HG03045 (cell line): ENCODE measurements at regions not wholly inside any gene's neighbourhood (a gene's known extent, or its start where the extent isn't known, plus 50 kb on each side); places are given as distances from the start of the nearest gene placed in this dataset.
"Not testable (repeated sequence)": the region's sequence is repeated elsewhere in the genome, so short reads cannot be mapped to it uniquely, and the experiment has no call there.

ENCODE experiments used
- ATAC-seq: cut with Tn5 transposase; IDR thresholded peaks from one replicate; pipeline ENCODE4 v1.9.1; 2021; ENCODE audit warnings: mild to moderate bottlenecking, moderate library complexity; ENCODE audit not compliant: unreplicated experiment

GRCh38 chr5:40356248-40356647, 323.5 kb upstream of the PTGER4 start:
- no peak for ATAC-seq

- no peak for ATAC-seq
Measured at GRCh38 chr5:40355846-40356245, 323.9 kb upstream of the PTGER4 start.

DNA sequence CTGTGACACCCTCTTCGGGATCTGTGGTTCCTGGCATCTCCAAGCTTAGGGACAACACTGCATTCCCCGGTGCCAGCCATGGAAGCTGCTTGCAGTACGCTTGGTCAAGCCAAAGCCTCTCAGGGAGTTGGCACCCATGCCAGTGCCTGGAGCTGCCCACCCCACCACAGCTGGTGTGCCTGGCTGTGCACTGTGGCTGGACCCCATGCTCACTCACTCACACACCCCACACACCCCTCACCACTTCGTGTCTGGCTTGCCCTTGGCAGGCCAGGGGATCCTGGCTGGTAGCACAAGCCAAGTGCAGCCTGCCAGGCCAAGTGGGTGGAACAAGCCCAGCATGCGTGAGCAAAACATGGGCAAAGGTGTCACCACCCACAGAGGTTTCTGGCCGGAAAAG, 324.5 kb upstream of the PTGER4 start:
- ATAC-seq = no peak

- ATAC-seq = no peak
Measured at GRCh38 chr5:40354171-40354570, 325.5 kb upstream of the PTGER4 start.

DNA sequence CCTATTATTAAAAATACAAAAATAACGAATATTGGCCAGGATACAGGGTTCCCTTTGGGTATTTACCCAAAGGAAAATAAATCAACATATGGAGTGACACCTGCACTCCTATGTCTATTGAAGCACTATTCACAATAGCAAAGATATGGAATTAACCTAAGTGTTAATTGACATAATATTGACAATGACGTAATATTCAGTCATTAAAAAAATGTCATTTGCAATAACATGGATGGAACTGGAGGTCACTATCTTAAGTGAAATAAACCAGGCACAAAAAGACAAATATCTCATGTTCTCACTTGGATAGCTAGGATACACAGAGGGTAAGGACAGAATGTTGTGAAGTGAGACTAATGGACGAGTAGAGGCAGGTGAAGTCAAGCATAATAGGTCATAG, 326.3 kb upstream of the PTGER4 start:
- no peak for ATAC-seq

DNA sequence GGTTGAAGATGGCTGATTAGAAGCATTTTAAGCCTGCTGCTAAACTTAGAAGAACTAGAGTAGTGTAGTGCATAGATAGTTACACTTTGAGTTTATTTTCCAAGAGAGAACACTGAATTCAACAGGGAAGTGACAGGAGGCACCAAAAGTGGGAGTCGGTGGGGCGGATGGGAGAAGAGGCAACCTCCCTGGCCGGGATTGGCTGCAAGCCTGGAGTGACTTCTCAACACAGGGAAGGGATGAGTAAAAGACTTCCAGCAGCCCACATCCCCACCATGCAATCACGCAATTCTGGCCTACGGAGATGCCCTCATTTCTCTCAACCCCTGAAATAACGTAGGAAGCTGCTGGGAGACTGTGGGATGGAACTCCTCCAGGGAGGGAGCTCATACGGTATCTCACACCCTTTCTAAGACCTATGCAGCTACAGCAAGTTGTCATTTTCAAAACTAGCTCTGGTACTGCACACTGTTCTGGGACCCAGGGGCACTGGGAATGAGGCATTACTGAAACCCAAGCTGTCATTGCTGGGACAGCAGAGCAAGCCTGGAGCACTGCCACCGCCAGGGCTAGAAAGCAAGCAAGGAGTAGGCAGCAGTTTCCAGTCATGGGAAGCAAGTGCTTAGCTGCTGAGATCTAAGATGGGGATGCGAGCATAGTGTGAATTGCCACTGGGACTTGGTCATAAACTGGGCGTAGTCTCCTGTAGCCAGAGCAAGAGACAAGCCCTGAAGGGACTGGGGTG, 331.6 kb upstream of the PTGER4 start:
- no peak for ATAC-seq

GRCh38 chr5:40346901-40347300, 332.8 kb upstream of the PTGER4 start:
- ATAC-seq = no peak

DNA sequence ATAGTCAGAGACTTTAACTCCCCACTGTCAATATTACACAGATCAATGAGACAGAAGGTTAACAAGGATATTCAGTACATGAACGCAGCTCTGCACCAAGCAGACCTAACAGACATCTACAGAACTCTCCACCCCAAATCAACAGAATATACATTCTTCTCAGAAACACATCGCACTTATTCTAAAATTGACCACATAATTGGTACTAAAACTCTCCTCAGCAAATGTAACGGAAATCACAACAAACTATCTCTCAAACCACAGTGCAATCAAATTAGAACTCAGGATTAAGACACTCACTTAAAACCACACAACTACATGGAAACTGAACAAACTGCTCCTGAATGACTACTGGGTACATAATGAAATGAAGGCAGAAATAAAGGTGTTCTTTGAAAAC, 341.3 kb upstream of the PTGER4 start:
- ATAC-seq = not testable (repeated sequence)

GRCh38 chr5:40334242-40334635, 345.5 kb upstream of the PTGER4 start:
- no peak for ATAC-seq

DNA sequence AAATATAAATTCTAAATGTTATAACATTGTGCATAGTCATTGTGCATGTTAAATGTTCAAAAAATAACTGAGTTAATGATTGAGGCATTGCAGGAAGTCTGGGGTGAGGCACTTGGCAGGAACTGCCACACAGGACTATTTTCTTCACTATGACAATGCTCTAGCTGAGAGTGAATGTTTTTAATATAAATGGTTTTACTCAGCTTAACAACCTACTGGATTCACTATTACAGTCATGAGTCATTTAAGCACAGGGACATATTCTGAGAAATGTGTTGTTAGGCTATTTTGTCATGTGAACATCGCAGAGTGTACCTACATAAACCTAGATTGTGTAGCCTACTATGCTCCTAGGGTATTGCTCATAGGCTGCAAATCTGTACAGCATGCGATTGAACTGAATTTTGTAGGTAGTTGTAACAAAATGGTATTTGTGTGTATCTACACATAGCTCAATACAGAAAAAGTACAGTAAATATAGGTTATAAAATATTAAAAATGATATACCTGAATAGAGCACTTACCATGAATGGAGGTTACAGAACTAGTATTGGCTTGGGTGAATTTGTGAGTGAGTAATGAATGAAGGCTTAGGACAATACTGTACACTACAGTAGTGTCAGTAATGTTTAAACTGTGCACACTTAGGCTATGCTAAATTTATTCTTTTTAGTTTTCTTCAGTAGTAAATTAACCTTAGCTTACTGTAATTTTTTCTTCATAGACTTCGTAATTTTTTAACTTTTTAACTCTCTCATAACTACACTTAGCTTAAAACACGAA, 346.1 kb upstream of the PTGER4 start:
- ATAC-seq = no peak

DNA sequence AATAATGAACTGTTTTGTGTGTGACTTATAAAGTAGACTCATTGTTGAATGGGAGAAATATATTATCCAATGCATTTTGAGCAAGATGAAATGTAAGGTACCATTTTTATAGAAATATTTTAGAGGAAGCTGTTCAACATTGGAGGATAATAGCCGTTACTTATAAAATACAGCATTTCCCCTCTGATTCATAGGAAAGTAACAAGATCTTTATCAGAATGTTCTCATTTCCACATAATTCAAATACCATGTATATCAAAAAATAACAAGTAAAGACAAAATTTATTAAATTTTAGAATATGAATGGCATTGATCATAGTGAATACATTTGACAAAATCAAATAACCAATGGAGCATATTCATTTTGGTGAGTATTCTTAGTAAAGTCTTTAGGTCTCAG, 346.7 kb upstream of the PTGER4 start:
- no peak for ATAC-seq

- ATAC-seq = no peak
Measured at GRCh38 chr5:40331616-40332015, 348.1 kb upstream of the PTGER4 start.

DNA sequence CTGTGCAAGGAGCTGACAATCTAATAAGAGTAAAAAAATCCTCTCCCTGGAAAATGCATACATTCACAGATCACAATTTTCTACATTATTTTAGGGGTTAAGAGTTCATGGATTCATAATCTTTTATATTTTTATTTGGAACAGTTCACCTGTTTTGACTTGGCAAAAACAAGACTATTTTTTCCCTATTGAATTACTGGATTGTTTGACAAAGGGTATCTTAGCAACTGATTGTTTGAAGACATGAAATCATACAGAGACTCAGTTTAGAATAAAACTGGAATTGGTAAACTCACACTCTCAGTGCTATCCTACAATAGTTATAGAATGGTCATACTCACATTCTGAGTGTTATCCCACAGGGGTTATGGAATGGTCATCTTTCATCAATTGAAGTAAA, 358.2 kb upstream of the PTGER4 start:
- no peak for ATAC-seq

GRCh38 chr5:40318395-40318794, 361.3 kb upstream of the PTGER4 start:
- no peak for ATAC-seq

DNA sequence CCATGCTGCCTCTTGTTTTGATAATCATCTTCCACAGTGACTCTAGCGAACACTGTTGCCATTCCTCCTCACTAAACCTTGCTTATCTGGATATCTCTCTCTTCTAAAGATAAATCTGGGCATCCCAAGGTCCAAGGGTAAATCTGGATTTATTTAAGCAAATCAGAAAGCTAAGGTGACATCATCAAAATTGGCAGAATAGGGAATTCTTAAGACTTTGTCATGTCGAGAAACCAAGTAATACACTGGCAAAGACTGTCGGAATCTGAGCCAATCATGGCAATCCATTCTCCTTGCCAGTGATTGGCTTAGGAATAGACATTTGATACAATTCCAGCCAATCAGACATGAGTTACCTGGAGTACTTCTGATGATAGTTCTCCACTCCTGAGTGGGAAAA, 362.7 kb upstream of the PTGER4 start:
- no peak for ATAC-seq

DNA sequence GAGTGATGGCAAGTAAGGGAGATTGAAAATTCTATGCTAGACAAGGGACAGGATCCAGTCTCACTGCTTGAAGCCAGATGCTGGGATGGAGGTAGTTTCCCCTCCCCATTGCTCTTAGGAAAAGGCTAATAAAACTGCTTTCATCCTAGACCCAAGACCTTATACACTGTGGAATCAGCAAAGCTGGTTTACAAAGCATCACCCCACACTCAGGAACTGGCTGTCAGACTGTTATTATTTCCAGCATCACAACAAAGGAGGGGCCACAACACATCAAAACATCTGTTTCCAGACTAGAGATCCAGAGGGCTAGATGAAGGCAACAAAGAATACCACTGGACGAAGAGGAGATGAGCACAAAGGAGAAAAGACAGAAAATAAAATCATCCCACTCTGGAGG, 364.6 kb upstream of the PTGER4 start:
- ATAC-seq = no peak

- ATAC-seq = no peak
Measured at GRCh38 chr5:40314275-40314674, 365.4 kb upstream of the PTGER4 start.

DNA sequence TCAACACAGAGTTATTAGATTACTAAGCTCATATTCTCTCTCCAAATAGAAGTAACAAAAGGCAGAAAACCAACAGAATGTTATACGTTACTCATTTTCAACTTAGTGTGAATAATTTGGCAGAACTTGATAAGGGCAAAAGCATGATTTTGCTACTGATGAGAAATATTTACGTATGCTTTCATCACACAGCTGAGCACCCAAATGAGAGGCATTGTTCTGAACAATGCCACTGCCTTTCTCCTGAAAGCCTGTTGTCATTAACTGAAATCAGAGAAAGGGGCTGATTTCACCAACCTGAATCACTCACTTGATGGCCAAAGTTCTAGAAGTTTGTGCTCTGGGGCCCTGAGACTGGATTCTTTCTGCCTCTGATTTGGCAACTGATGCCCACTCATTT, 367.5 kb upstream of the PTGER4 start:
- no peak for ATAC-seq

DNA sequence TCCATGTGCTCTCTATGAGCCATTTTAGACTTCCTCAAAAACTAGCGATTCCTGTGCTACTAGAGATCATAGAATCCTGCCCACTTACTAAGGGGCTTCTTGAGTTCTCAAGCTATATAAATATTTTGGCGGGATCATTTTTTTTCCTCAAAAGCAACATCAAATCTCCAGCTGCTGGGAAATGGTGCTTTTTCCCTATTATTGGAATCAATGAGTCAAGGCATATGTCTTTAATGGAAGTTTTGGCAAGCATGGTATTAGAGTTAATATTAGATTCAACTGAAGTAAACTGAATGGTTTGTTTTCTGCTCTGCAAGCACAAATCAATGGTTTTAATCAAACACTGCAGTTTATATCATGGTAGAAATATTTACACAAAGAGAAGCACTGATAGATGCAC, 369.9 kb upstream of the PTGER4 start:
- ATAC-seq = no peak

- no peak for ATAC-seq
Measured at GRCh38 chr5:40308867-40309266, 370.8 kb upstream of the PTGER4 start.

DNA sequence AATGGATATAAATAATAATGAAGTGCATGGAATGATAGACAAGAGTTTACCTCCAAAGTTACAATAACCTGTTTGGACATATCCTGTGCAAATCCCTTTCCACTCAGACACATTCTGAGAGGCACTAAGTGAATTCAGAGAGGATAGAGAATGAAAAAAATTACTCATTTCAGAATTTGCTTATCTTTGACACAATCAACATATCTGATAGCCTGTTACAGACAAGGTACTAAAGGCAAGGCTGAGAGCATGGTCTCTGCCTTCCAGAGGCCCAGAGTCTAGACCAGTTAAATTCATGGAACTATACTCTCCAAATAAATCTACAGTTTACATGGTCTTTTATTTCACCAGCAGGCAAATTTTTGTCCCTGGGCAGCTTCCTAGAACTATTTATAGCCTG, 371.8 kb upstream of the PTGER4 start:
- ATAC-seq = no peak

DNA sequence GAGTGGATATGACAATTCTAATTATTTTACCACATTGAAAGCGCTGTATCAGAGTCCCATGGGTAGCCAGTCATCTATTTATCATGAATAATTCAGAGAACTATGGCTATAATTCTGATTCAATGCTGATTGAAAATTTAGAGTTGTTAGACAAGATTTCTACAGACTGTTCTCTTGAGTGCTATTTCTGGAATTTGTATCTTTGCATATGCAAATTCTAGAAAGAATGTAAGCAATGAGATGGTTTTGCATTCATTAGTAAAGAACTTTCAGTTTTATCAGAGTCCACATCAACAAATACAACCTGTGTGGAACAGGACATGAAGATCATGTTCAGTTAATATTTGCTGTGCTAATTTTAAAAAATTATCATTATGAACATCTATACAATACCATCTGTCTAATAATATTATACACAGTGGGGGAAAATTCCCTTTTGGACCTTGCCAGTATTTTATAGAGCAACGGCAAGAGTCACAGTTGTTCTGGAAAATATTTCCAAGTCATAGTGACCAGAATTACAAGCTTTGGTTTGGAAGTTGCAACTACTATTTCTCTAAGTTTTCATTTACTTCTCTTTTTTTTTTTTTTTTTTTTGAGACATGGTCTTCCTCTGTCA, 372.7 kb upstream of the PTGER4 start:
- no peak for ATAC-seq
